BLaER1 treated with 17β-estradiol and CSF1 and Interleukin-3, amounts not matched to agents 10 nM and 100 nM (cell line): ENCODE measurements at regions not wholly inside any gene's neighbourhood (a gene's known extent, or its start where the extent isn't known, plus 50 kb on each side); places are given as distances from the start of the nearest gene placed in this dataset.
A peak's percentile ranks its signal among the peaks of the same experiment; 100 is the strongest.

ENCODE experiments used
- H3K27ac ChIP-seq, 11 experiments: shearing (Covaris generic); formaldehyde crosslinking; 2 replicates each; pipeline ENCODE4 v1.8.1; 2022
- H3K27me3 ChIP-seq, 11 experiments: shearing (Covaris generic); formaldehyde crosslinking; 2 replicates each; pipeline ENCODE4 v1.8.1; 2022
- H3K36me3 ChIP-seq, 11 experiments: shearing (Covaris generic); formaldehyde crosslinking; 2 replicates each; pipeline ENCODE4 v1.8.1; 2022
- H3K4me1 ChIP-seq, 10 experiments: shearing (Covaris generic); formaldehyde crosslinking; 2 replicates each; pipeline ENCODE4 v1.8.1; 2022
- H3K4me2 ChIP-seq, 11 experiments: shearing (Covaris generic); formaldehyde crosslinking; 2 replicates each; pipeline ENCODE4 v1.8.1; 2022
- H3K4me3 ChIP-seq, 10 experiments: shearing (Covaris generic); formaldehyde crosslinking; 2 replicates each; pipeline ENCODE4 v1.8.1; 2022
- H3K9ac ChIP-seq, 11 experiments: shearing (Covaris generic); formaldehyde crosslinking; 2 replicates each; pipeline ENCODE4 v1.8.1; 2022
- H3K9me3 ChIP-seq, 11 experiments: shearing (Covaris generic); formaldehyde crosslinking; replicated peaks in 1 of 11; 2 replicates each; pipeline ENCODE4 v1.8.1; 2022
- H4K20me1 ChIP-seq, 11 experiments: shearing (Covaris generic); formaldehyde crosslinking; 2 replicates each; pipeline ENCODE4 v1.8.1; 2022
- Cebpa-rat ChIP-seq, 11 experiments: shearing (Covaris generic); IDR thresholded peaks; 2 replicates each; pipeline ENCODE4 v1.8.1; 2022

GRCh38 chr1:221263831-221264767 is 384.9 kb downstream of the HLX start:
- no peak overlapping the region for H3K4me2 ChIP-seq
- TF ChIP-seq Cebpa-rat (IDR thresholded peaks at IDR 0.05), result no peak
- no peaks in the 10 kb centered on the region for H4K20me1 ChIP-seq
- no peak overlapping the region for H3K4me3 ChIP-seq
- H3K36me3 ChIP-seq, result no peaks in the 10 kb centered on the region
- no peak overlapping the region for H3K9ac ChIP-seq
- no peaks in the 10 kb centered on the region for H3K27me3 ChIP-seq
- no peak overlapping the region for H3K27ac ChIP-seq
- H3K4me1 ChIP-seq, result 0 out of 20 replicates have a peak, but pooled peaks cover 0 to 5% (median 0%) of the 10 kb centered on the region in 10 experiments
- H3K9me3 ChIP-seq, result peaks cover 0 to 15% (median 9%) of the 10 kb centered on the region in 11 experiments; a peak in 10 of 22 replicates

DNA sequence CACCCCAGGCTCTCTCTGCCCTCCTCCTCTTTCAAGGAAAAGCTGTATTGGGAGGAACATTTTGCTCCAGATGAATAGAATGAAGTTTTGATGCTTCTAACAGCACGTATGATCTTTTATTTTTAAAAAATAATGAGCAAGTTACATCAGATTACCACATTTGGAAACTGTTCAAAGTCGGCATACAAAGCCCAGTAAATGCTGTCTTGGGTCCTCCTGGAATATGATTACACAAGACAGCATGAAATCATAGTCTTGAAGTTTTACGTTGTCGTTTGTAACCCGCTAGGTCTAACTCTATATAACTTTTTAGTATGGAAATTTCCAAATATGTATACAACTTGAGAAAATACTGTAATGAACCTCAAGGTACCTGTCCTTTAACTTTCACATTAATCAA is 385.6 kb downstream of the HLX start:
- Histone ChIP-seq H4K20me1 (no peaks in the 10 kb centered on the region), H3K27me3 (no peaks in the 10 kb centered on the region), H3K4me3 (no peak overlapping the region), H3K9ac (no peak overlapping the region), H3K4me2 (no peak overlapping the region), H3K36me3 (no peaks in the 10 kb centered on the region), H3K4me1 (0 out of 20 replicates have a peak, but pooled peaks cover 0 to 5% (median 0%) of the 10 kb centered on the region in 10 experiments), H3K9me3 (peaks cover 0 to 15% (median 9%) of the 10 kb centered on the region in 11 experiments; a peak in 10 of 22 replicates), H3K27ac (no peak overlapping the region)
- no peak for TF ChIP-seq Cebpa-rat (IDR thresholded peaks at IDR 0.05)

DNA sequence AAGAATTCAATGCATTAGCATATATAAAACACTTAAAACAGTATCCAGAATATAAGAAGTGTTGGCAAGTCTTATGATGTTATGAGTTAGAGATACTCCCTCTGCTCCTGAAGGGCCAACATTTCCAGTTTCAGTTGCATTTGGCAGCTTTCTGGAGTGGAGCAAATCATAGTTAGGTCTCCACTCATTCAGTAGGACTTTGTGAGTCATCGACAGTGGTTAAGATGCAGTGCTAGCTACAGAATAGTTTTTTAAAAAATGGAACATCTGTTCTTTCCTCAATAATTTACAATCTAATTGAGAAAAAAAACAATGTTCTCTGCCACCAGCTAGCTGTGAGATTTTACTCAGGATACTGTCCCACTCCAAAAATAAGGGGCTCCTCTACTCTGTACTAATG is 389.1 kb downstream of the HLX start:
- no peaks in the 10 kb centered on the region for H3K36me3 ChIP-seq
- no peak overlapping the region for H3K4me2 ChIP-seq
- H3K4me3 ChIP-seq, result no peak overlapping the region
- 0 out of 20 replicates have a peak, but pooled peaks cover 0 to 5% (median 0%) of the 10 kb centered on the region in 10 experiments for H3K4me1 ChIP-seq
- peaks cover 0 to 5% (median 2%) of the 10 kb centered on the region in 11 experiments; a peak in 7 of 22 replicates for H3K9me3 ChIP-seq
- H3K27ac ChIP-seq, result no peak overlapping the region
- no peaks in the 10 kb centered on the region for H4K20me1 ChIP-seq
- TF ChIP-seq Cebpa-rat (IDR thresholded peaks at IDR 0.05), result no peak
- H3K9ac ChIP-seq, result no peak overlapping the region
- no peaks in the 10 kb centered on the region for H3K27me3 ChIP-seq

DNA sequence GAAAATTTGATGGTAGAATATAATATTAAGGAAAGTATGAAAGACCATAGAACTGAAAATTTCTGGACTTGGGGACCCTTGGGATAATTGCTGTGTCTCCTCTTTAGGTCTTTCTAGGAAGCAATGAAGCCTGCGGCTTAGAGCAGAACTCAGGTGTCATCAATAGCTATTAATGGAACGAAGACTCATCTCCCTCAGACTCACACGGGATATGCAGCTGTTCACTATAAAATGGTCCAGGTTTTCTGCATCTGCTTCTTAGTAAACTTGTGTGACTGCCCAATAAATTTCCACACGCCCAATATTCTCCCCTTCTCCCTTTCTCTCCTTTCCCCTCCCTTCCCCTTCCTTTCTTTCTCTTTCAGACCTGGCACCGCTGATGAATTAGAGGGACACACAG is 392.5 kb downstream of the HLX start:
- no peak overlapping the region for H3K9ac ChIP-seq
- H3K27ac ChIP-seq, result no peak overlapping the region
- peaks cover 0 to 1% (median 0%) of the 10 kb centered on the region in 10 experiments; a peak in 2 of 20 replicates for H3K4me1 ChIP-seq
- H3K27me3 ChIP-seq, result no peaks in the 10 kb centered on the region
- TF ChIP-seq Cebpa-rat (IDR thresholded peaks at IDR 0.05), result no peak
- no peak overlapping the region for H3K4me3 ChIP-seq
- H4K20me1 ChIP-seq, result no peaks in the 10 kb centered on the region
- H3K4me2 ChIP-seq, result no peak overlapping the region
- H3K36me3 ChIP-seq, result no peaks in the 10 kb centered on the region
- H3K9me3 ChIP-seq, result no peaks in the 10 kb centered on the region

- H3K4me3 ChIP-seq, result no peak overlapping the region
- no peak for TF ChIP-seq Cebpa-rat (IDR thresholded peaks at IDR 0.05)
- H3K9me3 ChIP-seq, result no peaks in the 10 kb centered on the region
- H4K20me1 ChIP-seq, result no peaks in the 10 kb centered on the region
- peaks cover 0 to 7% (median 2%) of the 10 kb centered on the region in 10 experiments; a peak in 2 of 20 replicates for H3K4me1 ChIP-seq
- no peak overlapping the region for H3K9ac ChIP-seq
- H3K27ac ChIP-seq, result no peak overlapping the region
- no peaks in the 10 kb centered on the region for H3K27me3 ChIP-seq
- no peaks in the 10 kb centered on the region for H3K36me3 ChIP-seq
- H3K4me2 ChIP-seq, result no peak overlapping the region
These were observed 393.7 kb downstream of the HLX start for GRCh38 chr1:221272940-221273339.

DNA sequence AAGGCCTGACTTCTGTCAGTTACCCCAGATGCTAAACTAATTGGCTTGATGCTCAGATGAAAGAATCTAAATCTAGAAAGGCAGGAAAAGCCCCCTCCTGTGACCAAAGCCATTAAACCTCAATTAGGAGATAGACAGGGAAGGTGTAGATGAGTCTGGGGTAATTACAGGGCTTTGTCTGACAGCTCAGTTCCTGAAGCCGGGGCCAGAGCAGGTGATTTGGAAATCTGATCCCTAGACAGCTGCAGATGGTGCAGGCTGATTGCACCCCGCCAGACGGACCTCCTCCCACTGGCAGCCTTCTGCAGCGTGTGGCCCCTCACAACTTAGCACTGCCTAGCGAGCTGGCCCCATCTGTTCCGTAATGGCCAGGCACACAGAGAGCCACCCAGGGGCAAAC is 395.1 kb downstream of the HLX start:
- no peaks in the 10 kb centered on the region for H3K36me3 ChIP-seq
- no peak overlapping the region for H3K9ac ChIP-seq
- no peak for TF ChIP-seq Cebpa-rat (IDR thresholded peaks at IDR 0.05)
- no peaks in the 10 kb centered on the region for H4K20me1 ChIP-seq
- no peaks in the 10 kb centered on the region for H3K27me3 ChIP-seq
- H3K27ac ChIP-seq, result no peak overlapping the region
- no peak overlapping the region for H3K4me2 ChIP-seq
- H3K9me3 ChIP-seq, result no peaks in the 10 kb centered on the region
- peaks cover 0 to 7% (median 2%) of the 10 kb centered on the region in 10 experiments; a peak in 2 of 20 replicates for H3K4me1 ChIP-seq
- no peak overlapping the region for H3K4me3 ChIP-seq

DNA sequence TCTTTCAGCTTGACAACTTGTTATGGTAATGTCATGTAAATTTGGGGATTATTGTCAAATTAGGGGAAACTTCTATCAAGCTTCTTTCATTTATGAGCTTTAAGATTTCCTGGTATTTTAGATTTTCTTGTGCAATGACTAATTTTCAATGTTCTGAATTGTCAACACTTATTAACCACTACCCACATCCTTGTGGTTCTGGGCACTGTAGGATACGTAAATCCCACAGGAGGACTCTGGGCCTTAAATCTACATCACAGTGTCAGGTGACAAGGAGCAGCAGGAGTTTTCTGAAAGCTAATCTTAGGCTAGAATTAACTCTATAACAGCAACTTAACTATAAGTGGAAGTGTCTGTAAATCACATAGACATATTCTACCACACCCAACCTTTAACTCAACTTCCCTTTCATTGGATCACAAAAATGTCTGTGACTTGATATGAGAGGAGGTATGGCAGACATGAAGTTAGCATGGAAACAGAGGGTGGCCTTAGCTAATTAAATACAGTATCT is 397.7 kb downstream of the HLX start:
- Histone ChIP-seq H4K20me1 (no peaks in the 10 kb centered on the region), H3K27me3 (no peaks in the 10 kb centered on the region), H3K4me1 (peaks cover 3 to 19% (median 8%) of the 10 kb centered on the region in 10 experiments; a peak in 14 of 20 replicates), H3K9ac (no peak overlapping the region), H3K4me3 (no peak overlapping the region), H3K9me3 (peaks cover 0 to 7% (median 4%) of the 10 kb centered on the region in 11 experiments; a peak in 10 of 22 replicates), H3K36me3 (no peaks in the 10 kb centered on the region), H3K27ac (no peak overlapping the region), H3K4me2 (peak overlapping the region in 6 of 11 experiments; percentile 5 to 37 (median 16); a peak in 4 of 22 replicates)
- no peak for TF ChIP-seq Cebpa-rat (IDR thresholded peaks at IDR 0.05)

GRCh38 chr1:221279146-221279545 is 399.9 kb downstream of the HLX start:
- H3K4me1 ChIP-seq, result peaks cover 3 to 19% (median 8%) of the 10 kb centered on the region in 10 experiments; a peak in 14 of 20 replicates
- H3K27ac ChIP-seq, result no peak overlapping the region
- peaks cover 0 to 7% (median 4%) of the 10 kb centered on the region in 11 experiments; a peak in 10 of 22 replicates for H3K9me3 ChIP-seq
- no peak overlapping the region for H3K9ac ChIP-seq
- H3K4me3 ChIP-seq, result no peak overlapping the region
- H3K36me3 ChIP-seq, result no peaks in the 10 kb centered on the region
- TF ChIP-seq Cebpa-rat (IDR thresholded peaks at IDR 0.05), result no peak
- no peaks in the 10 kb centered on the region for H3K27me3 ChIP-seq
- no peaks in the 10 kb centered on the region for H4K20me1 ChIP-seq
- no peak overlapping the region for H3K4me2 ChIP-seq

DNA sequence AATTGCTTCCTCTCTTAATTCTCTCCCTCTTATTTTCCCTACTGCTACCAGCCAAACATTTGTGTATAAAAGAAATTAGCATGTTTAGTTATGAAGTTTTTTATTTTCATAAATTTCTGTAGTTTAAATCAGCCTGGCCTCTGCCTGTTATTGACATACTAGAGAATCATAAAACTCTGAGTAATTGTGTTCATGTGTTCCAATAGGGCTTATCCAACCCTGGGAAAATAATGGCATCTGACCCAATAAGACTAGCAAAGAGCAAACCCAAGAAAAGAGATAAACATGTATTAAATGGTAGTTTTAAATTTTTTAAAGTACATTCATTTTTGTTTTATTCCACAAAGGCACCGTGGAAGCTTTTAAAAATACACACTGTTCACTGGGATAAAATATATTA is 404.3 kb downstream of the HLX start:
- Histone ChIP-seq H3K4me1 (peaks cover 0 to 13% (median 5%) of the 10 kb centered on the region in 10 experiments; a peak in 14 of 20 replicates), H3K9me3 (peaks cover 0 to 7% (median 4%) of the 10 kb centered on the region in 11 experiments; a peak in 11 of 22 replicates), H3K4me3 (no peak overlapping the region), H4K20me1 (no peaks in the 10 kb centered on the region), H3K36me3 (no peaks in the 10 kb centered on the region), H3K4me2 (no peak overlapping the region), H3K9ac (no peak overlapping the region), H3K27ac (no peak overlapping the region), H3K27me3 (no peaks in the 10 kb centered on the region)
- TF ChIP-seq Cebpa-rat (IDR thresholded peaks at IDR 0.05), result no peak
